IMR-90 (cell line): ENCODE measurements at regions not wholly inside any gene's neighbourhood (a gene's known extent, or its start where the extent isn't known, plus 50 kb on each side); places are given as distances from the start of the nearest gene placed in this dataset.

Experiments used
- ATAC-seq: fragments of 200-7000 bp; cut with Tn5 transposase; 2 replicates; pipeline ENCODE4 v1.9.1; 2020; ENCODE audit warnings: low read depth, mild to moderate bottlenecking, moderate library complexity
- BruUV-seq: library from RNA; stranded (reverse); fragments of 400-500 nt; replicated peaks from 2 replicates; lab custom pipeline; 2021; lab: Mats Ljungman, UMichigan
- CTCF ChIA-PET: fragments of 300-600 bp; formaldehyde crosslinking; extraction: SDS; loops from one replicate; lab custom pipeline; 2021; ENCODE audit warnings: antibody characterized with exemption; lab: Yijun Ruan, JAX
- POLR2A ChIA-PET: fragments of 300-600 bp; sonication (Branson Sonifier 250); formaldehyde crosslinking; loops from one replicate; lab custom pipeline; 2022; ENCODE audit warnings: antibody characterized with exemption; ENCODE audit not compliant: unreplicated experiment; lab: Charles Lee
- DNase-seq: peaks from one replicate; pipeline ENCODE4 v3.0.0; 2013
- H2AFZ ChIP-seq: replicated peaks from 2 replicates; pipeline ENCODE3; 2013; ENCODE audit warnings: low read length, mild to moderate bottlenecking; ENCODE audit not compliant: poor library complexity
- H2AK5ac ChIP-seq: 2 replicates; pipeline ENCODE4 v1.6.1; 2013; ENCODE audit warnings: low read depth, low read length, inconsistent platforms
- H2AK9ac ChIP-seq: replicated peaks from 2 replicates; pipeline ENCODE3; 2013; ENCODE audit warnings: mild to moderate bottlenecking, low read depth, low read length, moderate library complexity; ENCODE audit not compliant: poor library complexity
- H2BK120ac ChIP-seq: 2 replicates; pipeline ENCODE4 v1.6.1; 2013; ENCODE audit warnings: low read depth, low read length, inconsistent platforms
- H2BK15ac ChIP-seq: 3 replicates; pipeline ENCODE4 v1.6.1; 2013; ENCODE audit warnings: low read depth, low read length, inconsistent platforms
- H2BK20ac ChIP-seq: 2 replicates; pipeline ENCODE4 v1.6.1; 2013; ENCODE audit warnings: low read depth, mild to moderate bottlenecking, inconsistent platforms, low read length, moderate library complexity
- H2BK5ac ChIP-seq: 2 replicates; pipeline ENCODE4 v1.6.1; 2013; ENCODE audit warnings: mild to moderate bottlenecking, low read depth, low read length, inconsistent platforms; ENCODE audit not compliant: poor library complexity, severe bottlenecking
- H3K14ac ChIP-seq: replicated peaks from 2 replicates; pipeline ENCODE4 v1.6.1; 2013; ENCODE audit warnings: low read depth, low read length, inconsistent platforms
- H3K18ac ChIP-seq: 2 replicates; pipeline ENCODE4 v1.6.1; 2013; ENCODE audit warnings: low read depth, low read length, control low read depth
- H3K23ac ChIP-seq: 2 replicates; pipeline ENCODE4 v1.6.1; 2013; ENCODE audit warnings: low read depth, low read length, inconsistent platforms
- H3K27ac ChIP-seq: 2 replicates; pipeline ENCODE4 v1.5.1; 2013; ENCODE audit warnings: mild to moderate bottlenecking, control low read depth, low read length; ENCODE audit not compliant: insufficient read depth
- H3K27me3 ChIP-seq: 2 replicates; pipeline ENCODE4 v1.6.1; 2013; ENCODE audit warnings: low read length; ENCODE audit not compliant: control insufficient read depth, insufficient read depth
- H3K36me3 ChIP-seq: 2 replicates; pipeline ENCODE4 v1.6.1; 2013; ENCODE audit warnings: low read length, mixed read lengths; ENCODE audit not compliant: control insufficient read depth, insufficient read depth
- H3K4ac ChIP-seq: 2 replicates; pipeline ENCODE4 v1.6.1; 2013; ENCODE audit warnings: low read depth, low read length, inconsistent platforms
- H3K4me1 ChIP-seq: 2 replicates; pipeline ENCODE4 v1.6.1; 2013; ENCODE audit warnings: low read length, mixed read lengths; ENCODE audit not compliant: control insufficient read depth, insufficient read depth
- H3K4me2 ChIP-seq: 2 replicates; pipeline ENCODE4 v1.6.1; 2013; ENCODE audit warnings: low read depth, mild to moderate bottlenecking, control low read depth, low read length, moderate library complexity
- H3K4me3 ChIP-seq: 2 replicates; pipeline ENCODE4 v1.5.1; 2013; ENCODE audit warnings: low read depth, mild to moderate bottlenecking, control low read depth, low read length, moderate library complexity; ENCODE audit not compliant: insufficient read depth
- H3K56ac ChIP-seq: 2 replicates; pipeline ENCODE4 v1.6.1; 2013; ENCODE audit warnings: low read length, inconsistent platforms; ENCODE audit not compliant: insufficient read depth; ENCODE audit errors: extremely low read depth
- H3K79me1 ChIP-seq, 2 experiments: 2 replicates each; pipeline ENCODE4 v1.6.1; 2013; ENCODE audit warnings: low read length in 2 of 2, inconsistent platforms in 1 of 2, low read depth in 1 of 2
- H3K9ac ChIP-seq: 2 replicates; pipeline ENCODE4 v1.6.1; 2013; ENCODE audit warnings: low read depth, low read length, control low read depth
- H3K9me1 ChIP-seq: 2 replicates; pipeline ENCODE4 v1.6.1; 2013; ENCODE audit warnings: low read length, inconsistent platforms; ENCODE audit not compliant: insufficient read depth
- H3K9me3 ChIP-seq: 2 replicates; pipeline ENCODE4 v1.6.1; 2013; ENCODE audit warnings: low read length; ENCODE audit not compliant: control insufficient read depth, insufficient read depth
- H4K20me1 ChIP-seq: 2 replicates; pipeline ENCODE4 v1.6.1; 2013; ENCODE audit warnings: low read length, inconsistent platforms; ENCODE audit not compliant: insufficient read depth
- H4K5ac ChIP-seq: 2 replicates; pipeline ENCODE4 v1.6.1; 2013; ENCODE audit warnings: mild to moderate bottlenecking, low read depth, low read length, control low read depth
- H4K8ac ChIP-seq, 2 experiments: 2 replicates each; pipeline ENCODE4 v1.6.1; 2013; ENCODE audit warnings: low read depth in 2 of 2, low read length in 2 of 2, control low read depth in 1 of 2, inconsistent platforms in 1 of 2
- H4K91ac ChIP-seq: 2 replicates; pipeline ENCODE4 v1.6.1; 2013; ENCODE audit warnings: low read depth, low read length, inconsistent platforms; ENCODE audit not compliant: insufficient read depth
- CEBPB ChIP-seq: IDR thresholded peaks from 2 replicates; pipeline ENCODE4 v1.6.1; 2012; ENCODE audit warnings: low read depth, low read length, improper control_type of control experiment
- MAFK ChIP-seq: IDR thresholded peaks from 2 replicates; pipeline ENCODE4 v1.6.1; 2012; ENCODE audit warnings: low read depth, low read length, improper control_type of control experiment
- MAZ ChIP-seq: IDR thresholded peaks from 2 replicates; pipeline ENCODE4 v1.6.1; 2012; ENCODE audit warnings: low read depth, mild to moderate bottlenecking, low read length, improper control_type of control experiment, moderate library complexity, borderline replicate concordance
- RFX5 ChIP-seq: IDR thresholded peaks from 2 replicates; pipeline ENCODE4 v1.8.0; 2012; ENCODE audit warnings: low read depth, mild to moderate bottlenecking, low read length, moderate library complexity
- WGBS, 2 experiments: methylation state at CpG; one replicate each; pipeline versions ENCODE4 v1.1.5 to v1.1.7; 2013; ENCODE audit warnings: missing lambda C conversion rate in 2 of 2; ENCODE audit not compliant: insufficient read length in 1 of 2; ENCODE audit errors: extremely low coverage in 2 of 2; 5-methylcytosine and 5-hydroxymethylcytosine counted together
- dilution Hi-C: fragments of 300-500 bp; cut with HindIII; formaldehyde crosslinking; loops from one replicate; pipeline ENCODE4 v1.14.3; 2018; ENCODE audit warnings: low sequenced_read_pairs; ENCODE audit not compliant: unreplicated experiment
- in situ Hi-C: fragments of 300-500 bp; cut with MboI; formaldehyde crosslinking; loops from 3 replicates; pipeline ENCODE4 v1.14.3; 2019; ENCODE audit warnings: low sequenced_read_pairs, inconsistent platforms, mixed read lengths
- intact Hi-C: fragments of 100-400 bp; cut with micrococcal nuclease; formaldehyde crosslinking; loops from 2 replicates; pipeline ENCODE4 v1.10.0; 2022

GRCh38 chr5:53169933-53170332 lies 60.4 kb upstream of the MOCS2 start:
- Histone ChIP-seq H3K4me3 (no peak overlapping the region), H3K4ac (no peak overlapping the region), H3K9me1 (no peaks in the 10 kb centered on the region), H3K36me3 (no peaks in the 10 kb centered on the region), H3K14ac (no peak overlapping the region), H3K4me2 (no peak overlapping the region), H4K5ac (no peak overlapping the region), H2AFZ (no peak overlapping the region), H4K8ac (no peak overlapping the region), H2BK120ac (no peak overlapping the region), H3K79me1 (no peaks in the 10 kb centered on the region), H3K9ac (no peak overlapping the region), H3K4me1 (peaks cover 4% of the 10 kb centered on the region), H3K27ac (no peak overlapping the region), H3K9me3 (0 out of 2 replicates have a peak, but pooled peaks cover 2% of the 10 kb centered on the region), H3K27me3 (no peaks in the 10 kb centered on the region), H2BK5ac (no peak overlapping the region), H3K23ac (no peak overlapping the region), H3K56ac (no peak overlapping the region), H2AK9ac (no peak overlapping the region), H2BK15ac (no peak overlapping the region), H2AK5ac (no peak overlapping the region), H4K91ac (no peak overlapping the region), H3K18ac (no peak overlapping the region), H2BK20ac (no peak overlapping the region), H4K20me1 (no peaks in the 10 kb centered on the region)
- WGBS, 2 experiments: no CpG with 5 or more reads among the region's 3 CpGs
- DNase-seq: no peak
- dilution Hi-C loops (no loop called here), intact Hi-C loops (loop anchor here (1.0 to 10.0 kb wide), 6 partner anchors 85 to 1049 kb away; no protein-coding TSS in a partner anchor), in situ Hi-C loops (loop anchor here (5.0 to 10.0 kb wide), 2 partner anchors 305 to 1062 kb away; no protein-coding TSS in a partner anchor)
- CTCF ChIA-PET: interaction anchor here (0.7 to 0.8 kb wide), 2 partner anchors 82 to 1066 kb away, joined by 3 read pairs; no protein-coding TSS in a partner anchor
- no peak for ATAC-seq
- BruUV-seq: no TSS peak
- no peak for TF ChIP-seq RFX5
- TF ChIP-seq CEBPB: no peak
- TF ChIP-seq MAFK: no peak
- TF ChIP-seq MAZ: no peak
- POLR2A ChIA-PET: no interaction called here
